HCT116 (cell line): ENCODE measurements at regions not wholly inside any gene's neighbourhood (a gene's known extent, or its start where the extent isn't known, plus 50 kb on each side); places are given as distances from the start of the nearest gene placed in this dataset.

Experiments used
- ATAC-seq: fragments of 200-7000 bp; cut with Tn5 transposase; 2 replicates; pipeline ENCODE4 v1.9.1; 2020; ENCODE audit warnings: mild to moderate bottlenecking, moderate library complexity
- BruUV-seq: library from RNA; stranded (reverse); fragments of 400-500 nt; replicated peaks from 2 replicates; lab custom pipeline; 2021; lab: Mats Ljungman, UMichigan
- CTCF ChIA-PET: fragments of 300-600 bp; sonication (Branson Sonifier 250); formaldehyde crosslinking; loops from one replicate; lab custom pipeline; 2021; ENCODE audit warnings: antibody characterized with exemption; lab: Charles Lee
- POLR2A ChIA-PET: fragments of 300-600, 350-600 bp; sonication (Branson Sonifier 250); formaldehyde crosslinking; loops from one replicate; lab custom pipeline; 2021; ENCODE audit warnings: antibody characterized with exemption; lab: Charles Lee
- RAD21 ChIA-PET, 2 experiments: fragments of 300-600 bp; sonication (Branson Sonifier 250); formaldehyde crosslinking; loops; one replicate each; lab custom pipeline; 2023; ENCODE audit warnings: low total read pairs in 2 of 2; ENCODE audit not compliant: uncharacterized antibody in 2 of 2, unreplicated experiment in 2 of 2, low non-redundant PET in 1 of 2; lab: Charles Lee
- DNase-seq: peaks from one replicate; pipeline ENCODE4 v3.0.0-alpha.2; 2010; ENCODE audit warnings: low read depth, low spot score
- H2AFZ ChIP-seq: fragments of 200-600 bp; shearing (Covaris generic), sonication (generic); 2 replicates; pipeline ENCODE4 v1.6.1; 2017; ENCODE audit warnings: low read depth, mixed run types, mixed read lengths, antibody characterized with exemption, low read length; ENCODE audit not compliant: poor library complexity, severe bottlenecking
- H3K27ac ChIP-seq: 2 replicates; pipeline ENCODE4 v1.5.1; 2012; ENCODE audit warnings: low read depth, low read length
- H3K27me3 ChIP-seq: fragments of 200-600 bp; sonication (generic); 2 replicates; pipeline ENCODE4 v1.6.1; 2016; ENCODE audit warnings: mixed run types, low read length, mixed read lengths; ENCODE audit not compliant: insufficient read depth
- H3K36me3 ChIP-seq, 2 experiments: fragments of 200-500 bp in 1 of 2; fragments of 200-600 bp in 1 of 2; sonication (Bioruptor generic) in 1 of 2; sonication (generic) in 1 of 2; 2 replicates each; pipeline versions ENCODE4 v1.5.1 to v1.6.1; 2014 to 2016; ENCODE audit warnings: low read length in 2 of 2, inconsistent platforms in 1 of 2, mixed read lengths in 1 of 2, mixed run types in 1 of 2; ENCODE audit not compliant: insufficient read depth in 2 of 2, control insufficient read depth in 1 of 2
- H3K4me1 ChIP-seq, 2 experiments: fragments of 200-600 bp in 1 of 2; sonication (generic) in 1 of 2; 2 replicates each; pipeline versions ENCODE4 v1.5.1 to v1.6.1; 2012 to 2017; ENCODE audit warnings: low read length in 2 of 2, inconsistent platforms in 1 of 2, mild to moderate bottlenecking in 1 of 2, mixed read lengths in 1 of 2, mixed run types in 1 of 2, moderate library complexity in 1 of 2; ENCODE audit not compliant: insufficient read depth in 2 of 2, control insufficient read depth in 1 of 2
- H3K4me2 ChIP-seq: fragments of 200-600 bp; sonication (generic); 2 replicates; pipeline ENCODE4 v1.6.1; 2017; ENCODE audit warnings: mixed run types, low read length, mixed read lengths
- H3K4me3 ChIP-seq, 2 experiments: fragments of 200-600 bp in 1 of 2; sonication (generic) in 1 of 2; replicated peaks in 1 of 2; 2 replicates each; pipeline ENCODE4 v1.5.1; 2011 to 2016; ENCODE audit warnings: low read length in 2 of 2, control low read depth in 1 of 2, low read depth in 1 of 2, mild to moderate bottlenecking in 1 of 2, mixed read lengths in 1 of 2, mixed run types in 1 of 2
- H3K79me2 ChIP-seq: fragments of 200-600 bp; sonication (generic); 2 replicates; pipeline ENCODE4 v1.6.1; 2017; ENCODE audit warnings: mild to moderate bottlenecking, mixed run types, low read length, moderate library complexity, mixed read lengths; ENCODE audit not compliant: insufficient read depth
- H3K9ac ChIP-seq: fragments of 200-600 bp; sonication (generic); 2 replicates; pipeline ENCODE4 v1.6.1; 2016; ENCODE audit warnings: low read length, mixed read lengths
- H3K9me2 ChIP-seq: fragments of 200-600 bp; sonication (generic), shearing (Covaris generic); 2 replicates; pipeline ENCODE4 v1.6.1; 2017; ENCODE audit warnings: mixed run types, mild to moderate bottlenecking, moderate library complexity; ENCODE audit not compliant: insufficient read depth
- H3K9me3 ChIP-seq, 2 experiments: fragments of 200-500 bp in 1 of 2; fragments of 200-600 bp in 1 of 2; sonication (Bioruptor generic) in 1 of 2; sonication (generic) in 1 of 2; 2 replicates each; pipeline ENCODE4 v1.6.1; 2014 to 2017; ENCODE audit warnings: low read length in 2 of 2, mixed read lengths in 2 of 2, inconsistent platforms in 1 of 2, low read depth in 1 of 2, mild to moderate bottlenecking in 1 of 2, mixed run types in 1 of 2, moderate library complexity in 1 of 2; ENCODE audit not compliant: control insufficient read depth in 1 of 2, insufficient read depth in 1 of 2
- H4K20me1 ChIP-seq: fragments of 200-600 bp; sonication (generic), shearing (Covaris generic); 2 replicates; pipeline ENCODE4 v1.6.1; 2017; ENCODE audit warnings: mixed run types, mild to moderate bottlenecking, moderate library complexity; ENCODE audit not compliant: insufficient read depth
- ELF1 ChIP-seq: IDR thresholded peaks from 2 replicates; pipeline ENCODE4 v1.6.1; 2012; ENCODE audit warnings: low read depth, borderline replicate concordance
- MAX ChIP-seq: IDR thresholded peaks from 2 replicates; pipeline ENCODE4 v1.6.1; 2012
- POLR2AphosphoS5 ChIP-seq: IDR thresholded peaks from 2 replicates; pipeline ENCODE4 v1.6.1; 2011; ENCODE audit warnings: mild to moderate bottlenecking, low read depth, low read length, moderate library complexity
- SIN3A ChIP-seq: IDR thresholded peaks from 2 replicates; pipeline ENCODE4 v1.6.1; 2012; ENCODE audit warnings: low read depth
- SRF ChIP-seq: IDR thresholded peaks from 2 replicates; pipeline ENCODE4 v1.6.1; 2012; ENCODE audit warnings: low read depth
- TCF7L2 ChIP-seq: IDR thresholded peaks from 2 replicates; pipeline ENCODE4 v1.7.0; 2011; ENCODE audit warnings: borderline replicate concordance, inconsistent platforms; ENCODE audit not compliant: insufficient read depth, insufficient read length; ENCODE audit errors: extremely low read depth
- ZBTB33 ChIP-seq: IDR thresholded peaks from 2 replicates; pipeline ENCODE4 v1.6.1; 2011; ENCODE audit warnings: mild to moderate bottlenecking, low read length, moderate library complexity; ENCODE audit not compliant: insufficient replicate concordance; ENCODE audit errors: extremely low read depth
- ZFX ChIP-seq: fragments of 450-650 bp; IDR thresholded peaks from 2 replicates; pipeline ENCODE4 v1.6.1; 2017
- intact Hi-C: fragments of 100-400 bp; cut with micrococcal nuclease; formaldehyde crosslinking; loops from 2 replicates; pipeline ENCODE4 v1.10.0; 2022
- TF ChIP-seq, protein P1 (sequence below), 3 experiments: fragments of 200-600 bp in 1 of 3; sonication (generic) in 1 of 3; IDR thresholded peaks in 2 of 3; conservative IDR thresholded peaks in 1 of 3; 2 replicates each; pipeline ENCODE4 v1.5.1; 2012 to 2017; ENCODE audit warnings: low read depth in 2 of 3, low read length in 2 of 3, antibody characterized with exemption in 1 of 3, borderline replicate concordance in 1 of 3, control low read depth in 1 of 3, mild to moderate bottlenecking in 1 of 3, mixed read lengths in 1 of 3, mixed run types in 1 of 3, moderate library complexity in 1 of 3; ENCODE audit not compliant: insufficient read depth in 1 of 3
- TF ChIP-seq, protein P2 (sequence below): IDR thresholded peaks from 2 replicates; pipeline ENCODE4 v1.6.1; 2012

DNA sequence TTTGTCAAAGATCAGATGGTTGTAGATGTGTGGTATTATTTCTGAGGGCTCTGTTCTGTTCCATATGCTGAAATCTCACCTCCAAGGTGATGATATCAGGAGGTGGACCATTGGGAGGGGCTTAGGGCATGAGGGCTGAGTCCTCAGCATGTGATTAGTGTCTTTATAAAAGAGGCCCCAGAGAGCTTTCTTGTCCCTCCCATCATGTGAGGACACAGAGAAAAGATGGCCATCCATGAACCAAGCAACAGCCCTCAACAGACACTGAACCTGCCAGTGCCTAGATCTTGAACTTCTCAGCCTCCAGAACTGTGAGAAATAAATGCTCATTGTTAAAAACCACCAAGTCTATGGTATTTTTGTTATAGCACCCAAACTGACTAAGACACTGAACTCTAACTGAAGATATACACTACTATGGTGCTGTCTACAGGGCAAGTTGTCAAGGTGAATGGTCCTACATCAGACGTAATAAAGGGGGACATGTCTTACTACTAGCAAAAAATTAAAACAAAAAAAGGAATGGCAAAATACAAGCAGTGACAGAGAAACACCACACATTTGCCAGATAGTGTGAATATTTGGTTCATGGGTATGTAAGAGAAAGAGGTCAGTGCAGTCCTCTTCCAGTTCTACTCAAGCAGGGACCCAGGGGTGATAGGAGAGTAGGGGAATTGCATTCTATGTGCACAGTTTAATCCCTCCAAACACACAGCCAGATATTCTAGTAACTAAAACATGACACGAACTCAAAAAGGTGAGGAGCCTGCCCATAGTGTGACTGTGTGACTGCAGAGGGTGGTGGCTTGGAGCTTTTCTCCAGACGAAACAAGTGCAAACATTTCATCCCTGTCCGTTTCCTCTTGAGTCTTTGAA is 164.4 kb upstream of the MYCN start:
- H3K27me3 ChIP-seq, result 0 out of 2 replicates have a peak, but pooled peaks cover 5% of the 10 kb centered on the region
- no peak overlapping the region for H2AFZ ChIP-seq
- ChIA-PET POLR2A (no interaction called here), CTCF (no interaction called here), RAD21 (no interaction called here)
- DNase-seq, result no peak
- H3K79me2 ChIP-seq, result no peaks in the 10 kb centered on the region
- TF ChIP-seq SRF (no peak), SIN3A (no peak), ZFX (no peak), ZBTB33 (no peak), TCF7L2 (no peak), MAX (no peak), ELF1 (no peak), POLR2AphosphoS5 (no peak)
- TF ChIP-seq, protein P1, sequence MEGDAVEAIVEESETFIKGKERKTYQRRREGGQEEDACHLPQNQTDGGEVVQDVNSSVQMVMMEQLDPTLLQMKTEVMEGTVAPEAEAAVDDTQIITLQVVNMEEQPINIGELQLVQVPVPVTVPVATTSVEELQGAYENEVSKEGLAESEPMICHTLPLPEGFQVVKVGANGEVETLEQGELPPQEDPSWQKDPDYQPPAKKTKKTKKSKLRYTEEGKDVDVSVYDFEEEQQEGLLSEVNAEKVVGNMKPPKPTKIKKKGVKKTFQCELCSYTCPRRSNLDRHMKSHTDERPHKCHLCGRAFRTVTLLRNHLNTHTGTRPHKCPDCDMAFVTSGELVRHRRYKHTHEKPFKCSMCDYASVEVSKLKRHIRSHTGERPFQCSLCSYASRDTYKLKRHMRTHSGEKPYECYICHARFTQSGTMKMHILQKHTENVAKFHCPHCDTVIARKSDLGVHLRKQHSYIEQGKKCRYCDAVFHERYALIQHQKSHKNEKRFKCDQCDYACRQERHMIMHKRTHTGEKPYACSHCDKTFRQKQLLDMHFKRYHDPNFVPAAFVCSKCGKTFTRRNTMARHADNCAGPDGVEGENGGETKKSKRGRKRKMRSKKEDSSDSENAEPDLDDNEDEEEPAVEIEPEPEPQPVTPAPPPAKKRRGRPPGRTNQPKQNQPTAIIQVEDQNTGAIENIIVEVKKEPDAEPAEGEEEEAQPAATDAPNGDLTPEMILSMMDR (IDR thresholded peaks at IDR 0.05 in 2 of 3, conservative IDR thresholded peaks at IDR 0.05 in 1 of 3; ENCODE audit: borderline replicate concordance in 1 of 3, insufficient read depth in 1 of 3, low read depth in 2 of 3, low read length in 2 of 3), result no peak
- TF ChIP-seq, protein P2, sequence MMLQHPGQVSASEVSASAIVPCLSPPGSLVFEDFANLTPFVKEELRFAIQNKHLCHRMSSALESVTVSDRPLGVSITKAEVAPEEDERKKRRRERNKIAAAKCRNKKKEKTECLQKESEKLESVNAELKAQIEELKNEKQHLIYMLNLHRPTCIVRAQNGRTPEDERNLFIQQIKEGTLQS, result no peak
- H4K20me1 ChIP-seq, result no peaks in the 10 kb centered on the region
- no peaks in the 10 kb centered on the region for H3K4me1 ChIP-seq
- no TSS peak for BruUV-seq
- H3K9ac ChIP-seq, result no peak overlapping the region
- no peak overlapping the region for H3K4me2 ChIP-seq
- H3K4me3 ChIP-seq, result no peak overlapping the region
- no peaks in the 10 kb centered on the region for H3K9me3 ChIP-seq
- H3K9me2 ChIP-seq, result no peaks in the 10 kb centered on the region
- ATAC-seq, result no peak
- intact Hi-C loops, result no loop called here
- H3K27ac ChIP-seq, result no peak overlapping the region
- H3K36me3 ChIP-seq, result no peaks in the 10 kb centered on the region
